Left ventricle myocardium inferior (tissue), 1 donor: ENCODE measurements at regions not wholly inside any gene's neighbourhood (a gene's known extent, or its start where the extent isn't known, plus 50 kb on each side); places are given as distances from the start of the nearest gene placed in this dataset.

ENCODE experiments used
- DNase-seq: peaks from one replicate; pipeline ENCODE4 v3.0.0-alpha.2; 2020
- H3K27ac ChIP-seq: fragments of 200-600 bp; replicated peaks from 2 replicates; pipeline ENCODE4 v1.8.0; 2021
- H3K27me3 ChIP-seq: fragments of 200-600 bp; 2 replicates; pipeline ENCODE4 v1.8.0; 2021; ENCODE audit warnings: low read depth
- H3K36me3 ChIP-seq: fragments of 200-600 bp; 2 replicates; pipeline ENCODE4 v1.8.0; 2021
- H3K4me1 ChIP-seq: fragments of 200-600 bp; 2 replicates; pipeline ENCODE4 v1.8.0; 2021
- H3K4me3 ChIP-seq: fragments of 200-600 bp; 2 replicates; pipeline ENCODE4 v1.8.0; 2021; ENCODE audit warnings: mild to moderate bottlenecking, moderate library complexity
- H3K9me3 ChIP-seq: fragments of 200-600 bp; replicated peaks from 2 replicates; pipeline ENCODE4 v1.8.0; 2021
- CTCF ChIP-seq: fragments of 200-600 bp; IDR thresholded peaks from 2 replicates; pipeline ENCODE4 v1.8.0; 2021; ENCODE audit warnings: antibody characterized with exemption, mild to moderate bottlenecking, borderline replicate concordance
- intact Hi-C: fragments of 100-400 bp; cut with micrococcal nuclease; formaldehyde crosslinking; loops from one replicate; pipeline ENCODE4 v1.11.0; 2022
- donor health status: DM: no; HTN: yes; CAD: no; lungs with severe emphysema.

DNA sequence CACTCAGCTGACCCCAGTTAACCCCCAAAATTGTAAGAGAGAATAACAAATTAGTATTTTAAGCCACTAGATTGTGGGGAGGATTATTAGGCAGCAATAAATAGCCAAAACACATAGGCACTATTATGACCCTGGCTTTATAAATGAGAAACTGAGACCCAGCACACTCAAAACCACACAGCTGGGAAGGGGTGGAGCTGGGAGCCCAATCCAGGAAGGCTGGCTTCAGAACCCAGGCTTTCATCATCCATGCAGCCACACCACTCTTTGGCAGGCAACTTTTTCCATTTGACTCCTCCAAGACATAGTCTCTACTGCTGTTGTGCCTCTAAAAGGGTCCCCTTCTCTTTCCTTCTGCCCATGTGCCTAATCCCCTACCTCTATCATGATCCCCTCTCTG, 253.8 kb downstream of the DHX15 start:
- no peak overlapping the region for H3K4me3 ChIP-seq
- H3K27me3 ChIP-seq: no peaks in the 10 kb centered on the region
- H3K36me3 ChIP-seq: no peaks in the 10 kb centered on the region
- no peaks in the 10 kb centered on the region for H3K4me1 ChIP-seq
- no peak for TF ChIP-seq CTCF
- no peak overlapping the region for H3K27ac ChIP-seq
- H3K9me3 ChIP-seq: no peaks in the 10 kb centered on the region
- no peak for DNase-seq
- intact Hi-C loops: no loop called here

- intact Hi-C loops: no loop called here
- H3K4me1 ChIP-seq: no peaks in the 10 kb centered on the region
- H3K27me3 ChIP-seq: no peaks in the 10 kb centered on the region
- H3K27ac ChIP-seq: no peak overlapping the region
- H3K9me3 ChIP-seq: no peaks in the 10 kb centered on the region
- H3K36me3 ChIP-seq: no peaks in the 10 kb centered on the region
- DNase-seq: no peak
- no peak for TF ChIP-seq CTCF
- no peak overlapping the region for H3K4me3 ChIP-seq
Measured at GRCh38 chr4:24330172-24330571, 254.2 kb downstream of the DHX15 start.

DNA sequence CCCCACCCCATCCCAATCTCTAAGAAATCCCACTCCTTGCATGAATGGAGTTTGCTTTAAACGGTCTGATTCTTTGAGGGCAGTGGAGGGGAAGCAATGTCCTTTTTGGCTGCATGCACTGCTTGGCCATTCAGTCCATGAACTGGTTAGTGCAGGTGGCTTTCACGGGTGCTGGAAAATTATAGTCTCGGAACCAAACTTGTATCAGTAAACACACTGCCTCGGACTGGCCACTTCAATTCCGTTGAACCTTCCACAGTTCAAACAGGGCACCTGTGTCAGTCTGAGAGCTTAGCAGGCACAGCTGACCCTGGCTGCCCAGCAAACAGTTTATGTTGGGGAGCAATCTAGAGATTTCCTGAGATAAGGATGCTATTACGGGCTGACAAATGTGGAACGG, 255.6 kb downstream of the DHX15 start:
- H3K4me3 ChIP-seq: no peak overlapping the region
- no peaks in the 10 kb centered on the region for H3K4me1 ChIP-seq
- no peak for DNase-seq
- TF ChIP-seq CTCF: no peak
- intact Hi-C loops: no loop called here
- H3K27me3 ChIP-seq: no peaks in the 10 kb centered on the region
- H3K36me3 ChIP-seq: no peaks in the 10 kb centered on the region
- no peaks in the 10 kb centered on the region for H3K9me3 ChIP-seq
- no peak overlapping the region for H3K27ac ChIP-seq

DNA sequence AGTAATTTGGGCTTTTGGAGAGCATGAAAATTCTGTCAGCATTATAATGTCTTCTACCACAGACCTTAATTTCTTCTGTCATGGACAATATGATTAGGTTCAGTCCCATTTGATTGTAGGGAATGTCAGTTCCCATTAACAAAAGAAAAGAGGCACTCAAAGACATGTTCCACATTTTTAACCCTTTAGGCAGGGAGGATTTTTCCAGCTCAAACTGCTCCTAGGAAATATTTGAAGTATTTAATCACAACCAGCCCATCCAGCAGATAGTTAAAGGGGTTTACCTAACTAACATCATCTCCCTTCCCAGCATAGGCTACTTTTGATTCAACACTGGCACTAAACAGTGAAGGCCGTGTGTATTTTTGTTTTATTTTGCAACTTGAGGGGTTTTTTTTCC, 256.0 kb downstream of the DHX15 start:
- Histone ChIP-seq H3K36me3 (no peaks in the 10 kb centered on the region), H3K4me1 (no peaks in the 10 kb centered on the region), H3K4me3 (no peak overlapping the region), H3K27me3 (no peaks in the 10 kb centered on the region), H3K9me3 (no peaks in the 10 kb centered on the region), H3K27ac (no peak overlapping the region)
- intact Hi-C loops: no loop called here
- TF ChIP-seq CTCF: no peak
- no peak for DNase-seq

DNA sequence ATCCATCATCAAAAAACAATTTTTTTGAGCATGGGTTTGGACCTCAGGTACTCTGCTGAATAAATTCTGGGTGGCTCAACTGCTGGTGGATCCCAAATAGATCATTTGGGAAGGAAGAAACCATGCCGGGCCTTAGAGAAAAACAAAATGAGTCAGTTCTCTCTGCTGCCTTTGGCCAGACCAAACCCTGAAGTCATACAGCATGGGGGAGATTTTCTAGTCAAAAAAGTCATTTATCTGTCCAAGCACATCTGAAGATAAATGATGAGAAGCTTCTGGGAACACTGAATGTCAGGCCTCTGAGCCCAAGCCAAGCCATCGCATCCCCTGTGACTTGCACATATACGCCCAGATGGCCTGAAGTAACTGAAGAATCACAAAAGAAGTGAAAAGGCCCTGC, 261.4 kb downstream of the DHX15 start:
- intact Hi-C loops: no loop called here
- DNase-seq: no peak
- H3K4me3 ChIP-seq: no peak overlapping the region
- H3K9me3 ChIP-seq: no peaks in the 10 kb centered on the region
- no peak for TF ChIP-seq CTCF
- H3K4me1 ChIP-seq: peaks cover 5% of the 10 kb centered on the region
- H3K27me3 ChIP-seq: no peaks in the 10 kb centered on the region
- H3K27ac ChIP-seq: no peak overlapping the region
- no peaks in the 10 kb centered on the region for H3K36me3 ChIP-seq

DNA sequence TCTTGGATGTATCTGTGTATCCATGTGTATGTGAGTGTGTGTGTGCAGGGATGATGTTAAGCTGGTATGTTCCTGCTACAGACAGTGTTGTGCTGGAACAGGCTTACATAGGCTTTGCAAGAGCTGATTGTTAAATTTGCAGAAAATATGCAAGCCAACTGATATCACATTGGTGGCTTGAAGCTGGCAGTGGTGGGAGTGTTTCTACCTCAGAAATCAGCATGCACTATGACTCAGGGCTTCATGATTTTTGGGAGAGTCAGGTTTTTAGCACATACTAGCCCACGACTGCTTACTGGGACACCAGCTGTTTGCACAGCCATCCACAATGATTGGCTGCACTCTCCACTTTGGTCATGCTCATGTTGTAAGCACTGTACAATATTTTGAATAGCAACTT, 261.8 kb downstream of the DHX15 start:
- Histone ChIP-seq H3K9me3 (no peaks in the 10 kb centered on the region), H3K4me1 (peaks cover 7% of the 10 kb centered on the region), H3K36me3 (no peaks in the 10 kb centered on the region), H3K27me3 (no peaks in the 10 kb centered on the region), H3K27ac (no peak overlapping the region), H3K4me3 (no peak overlapping the region)
- no peak for TF ChIP-seq CTCF
- intact Hi-C loops: no loop called here
- DNase-seq: no peak
